ENCODE measurements at regions not wholly inside any gene's neighbourhood (a gene's known extent, or its start where the extent isn't known, plus 50 kb on each side); places are given as distances from the start of the nearest gene placed in this dataset.

DNA sequence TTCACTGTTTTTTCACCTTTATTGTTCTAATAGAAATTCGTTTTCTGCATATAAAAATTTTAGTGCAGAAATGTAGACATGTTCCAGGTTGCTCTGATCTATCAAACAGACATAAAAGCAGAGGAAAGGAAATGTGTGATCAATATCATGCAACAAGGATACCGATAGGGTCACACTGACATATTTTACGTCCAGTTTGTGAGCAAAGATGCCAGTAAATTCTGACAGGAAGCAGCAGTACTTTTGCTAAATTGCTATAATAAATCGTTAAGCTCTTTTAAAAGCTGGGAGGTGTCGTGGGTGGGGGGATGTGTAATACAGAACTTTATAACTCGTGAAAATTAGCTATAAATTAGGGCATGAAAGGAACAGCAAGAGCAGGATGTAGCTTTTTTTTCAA, 955.2 kb downstream of the BRINP3 start:
- Mint-ChIP-seq H3K4me1 (no peaks in the 10 kb centered on the region), H3K36me3 (no peaks in the 10 kb centered on the region), H3K9me3 (peaks cover 7 to 33% (median 23%) of the 10 kb centered on the region in 5 donors), H3K27ac (no peak overlapping the region), H3K4me3 (no peak overlapping the region), H3K27me3 (no peaks in the 10 kb centered on the region)
- Histone ChIP-seq H3K4me1 (ENCODE audit: insufficient read depth, low read length) (no peaks in the 10 kb centered on the region), H3K27me3 (ENCODE audit: insufficient read depth, low read length, poor library complexity, severe bottlenecking) (no peaks in the 10 kb centered on the region), H3K27ac (ENCODE audit: low read depth, low read length) (no peak overlapping the region), H3K4me3 (ENCODE audit: low read length) (no peak overlapping the region), H3K9me3 (ENCODE audit: low read length) (no peaks in the 10 kb centered on the region), H3K36me3 (ENCODE audit: insufficient read depth, low read length) (no peaks in the 10 kb centered on the region)
- ChIA-PET CTCF (no interaction called here), POLR2A (no interaction called here)
- DNase-seq: no peak

DNA sequence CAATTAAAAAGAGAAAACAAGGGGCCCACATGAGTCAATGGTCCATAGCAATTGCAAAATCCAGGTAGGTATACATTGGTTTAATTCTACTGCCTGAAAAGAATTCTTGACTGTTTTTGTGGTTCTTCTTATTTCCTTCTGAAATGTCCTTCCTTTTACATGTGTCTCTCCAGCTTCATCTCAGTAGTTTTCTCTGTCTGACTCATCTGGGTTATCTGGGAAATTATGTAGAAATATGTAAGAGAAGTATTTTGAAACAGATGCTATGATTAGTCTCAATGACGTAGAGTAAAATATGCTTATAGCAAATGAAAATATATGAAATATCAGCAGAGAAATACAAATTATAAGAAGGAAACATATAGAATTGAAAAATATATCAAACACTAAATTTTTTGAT, 953.2 kb downstream of the BRINP3 start:
- no peak overlapping the region for H3K27ac ChIP-seq (ENCODE audit: low read depth, low read length)
- Mint-ChIP-seq H3K4me3 (no peak overlapping the region), H3K9me3 (peaks cover 5 to 26% (median 17%) of the 10 kb centered on the region in 5 donors), H3K36me3 (no peaks in the 10 kb centered on the region), H3K4me1 (no peaks in the 10 kb centered on the region), H3K27me3 (no peaks in the 10 kb centered on the region), H3K27ac (no peak overlapping the region)
- DNase-seq: no peak
- H3K4me1 ChIP-seq (ENCODE audit: insufficient read depth, low read length): no peaks in the 10 kb centered on the region
- no peaks in the 10 kb centered on the region for H3K27me3 ChIP-seq (ENCODE audit: insufficient read depth, low read length, poor library complexity, severe bottlenecking)
- no peaks in the 10 kb centered on the region for H3K9me3 ChIP-seq (ENCODE audit: low read length)
- no peaks in the 10 kb centered on the region for H3K36me3 ChIP-seq (ENCODE audit: insufficient read depth, low read length)
- CTCF ChIA-PET: no interaction called here
- POLR2A ChIA-PET: no interaction called here
- no peak overlapping the region for H3K4me3 ChIP-seq (ENCODE audit: low read length)

DNA sequence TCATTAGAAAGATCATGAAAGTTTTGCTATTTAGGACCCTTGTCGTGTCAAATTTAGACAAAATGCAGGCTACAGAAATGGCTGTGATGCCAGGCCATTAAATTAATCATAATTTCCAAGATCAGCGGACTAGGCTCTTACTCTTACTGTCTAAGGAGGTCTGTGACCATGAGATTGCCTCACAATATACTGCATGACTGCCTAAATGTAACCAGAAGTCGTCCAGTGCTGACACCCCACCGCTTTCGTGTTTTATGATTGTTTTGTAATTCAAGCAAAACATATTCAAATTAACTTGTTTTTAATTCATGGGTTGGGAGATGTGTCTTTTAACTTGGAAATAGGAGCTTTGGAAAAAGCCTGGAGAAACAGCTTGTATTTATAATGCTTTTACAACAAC, 947.5 kb downstream of the BRINP3 start:
- Mint-ChIP-seq H3K4me3 (no peak overlapping the region), H3K36me3 (no peaks in the 10 kb centered on the region), H3K4me1 (no peaks in the 10 kb centered on the region), H3K9me3 (peaks cover 4 to 31% (median 11%) of the 10 kb centered on the region in 5 donors), H3K27me3 (no peaks in the 10 kb centered on the region), H3K27ac (no peak overlapping the region)
- ChIA-PET POLR2A (no interaction called here), CTCF (no interaction called here)
- no peaks in the 10 kb centered on the region for H3K9me3 ChIP-seq (ENCODE audit: low read length)
- DNase-seq: no peak
- no peaks in the 10 kb centered on the region for H3K27me3 ChIP-seq (ENCODE audit: insufficient read depth, low read length, poor library complexity, severe bottlenecking)
- no peak overlapping the region for H3K4me3 ChIP-seq (ENCODE audit: low read length)
- no peaks in the 10 kb centered on the region for H3K4me1 ChIP-seq (ENCODE audit: insufficient read depth, low read length)
- no peak overlapping the region for H3K27ac ChIP-seq (ENCODE audit: low read depth, low read length)
- H3K36me3 ChIP-seq (ENCODE audit: insufficient read depth, low read length): no peaks in the 10 kb centered on the region

DNA sequence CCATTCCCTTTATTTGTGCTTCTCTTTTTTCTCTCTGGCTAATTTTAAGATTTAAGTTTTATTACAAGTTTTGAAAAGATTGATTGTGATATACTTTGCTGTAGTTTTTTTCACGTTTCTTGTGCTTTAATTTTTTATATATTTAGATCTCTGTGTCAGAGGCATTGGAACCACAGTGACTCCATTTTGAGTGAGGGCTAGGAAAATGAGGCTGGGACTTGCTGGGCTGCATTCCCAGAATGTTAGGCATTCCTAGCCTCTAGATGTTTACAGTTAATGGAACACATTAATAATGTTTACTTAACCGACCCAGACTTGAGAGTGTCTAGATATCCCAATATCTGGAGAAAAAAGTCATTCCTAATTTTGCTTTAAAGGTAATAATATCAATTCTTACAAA, 939.4 kb downstream of the BRINP3 start:
- H3K9me3 Mint-ChIP-seq: peaks cover 3 to 29% (median 9%) of the 10 kb centered on the region in 5 donors
- no peak overlapping the region for H3K4me3 ChIP-seq (ENCODE audit: low read length)
- no peaks in the 10 kb centered on the region for H3K4me1 Mint-ChIP-seq

DNA sequence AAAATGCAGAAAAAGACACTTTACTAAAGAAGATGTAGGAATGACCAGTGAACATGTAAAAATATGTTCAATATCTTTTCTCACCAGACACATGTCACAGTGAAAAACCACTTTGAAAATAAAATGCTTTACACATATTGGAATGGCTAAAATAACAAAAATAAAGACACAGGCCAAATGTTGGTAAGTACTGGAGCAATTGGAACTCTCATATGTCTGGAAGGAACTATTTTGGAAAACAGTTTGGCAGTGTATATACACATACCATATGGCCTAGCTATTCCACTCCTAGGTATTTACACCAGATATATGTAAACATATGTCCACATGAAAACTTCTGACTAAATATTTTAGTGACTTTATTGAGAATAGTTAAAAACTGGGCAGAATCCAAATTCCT, 927.2 kb downstream of the BRINP3 start:
- H3K36me3 Mint-ChIP-seq: no peaks in the 10 kb centered on the region
- no peaks in the 10 kb centered on the region for H3K9me3 ChIP-seq (ENCODE audit: low read length)
- H3K9me3 Mint-ChIP-seq: peaks cover 0 to 35% (median 9%) of the 10 kb centered on the region in 5 donors
- H3K4me1 ChIP-seq (ENCODE audit: insufficient read depth, low read length): no peaks in the 10 kb centered on the region
- H3K4me3 Mint-ChIP-seq: no peak overlapping the region
- no peak overlapping the region for H3K27ac Mint-ChIP-seq
- ChIA-PET POLR2A (no interaction called here), CTCF (no interaction called here)
- H3K27me3 ChIP-seq (ENCODE audit: insufficient read depth, low read length, poor library complexity, severe bottlenecking): no peaks in the 10 kb centered on the region
- no peaks in the 10 kb centered on the region for H3K36me3 ChIP-seq (ENCODE audit: insufficient read depth, low read length)
- no peak overlapping the region for H3K4me3 ChIP-seq (ENCODE audit: low read length)
- DNase-seq: no peak
- H3K27me3 Mint-ChIP-seq: peaks cover 0 to 2% of the 10 kb centered on the region in 2 donors
- no peaks in the 10 kb centered on the region for H3K4me1 Mint-ChIP-seq
- no peak overlapping the region for H3K27ac ChIP-seq (ENCODE audit: low read depth, low read length)

More for the DNA sequence above, 939.4 kb downstream of the BRINP3 start:
- no peaks in the 10 kb centered on the region for H3K27me3 Mint-ChIP-seq
- POLR2A ChIA-PET: no interaction called here
- no peak overlapping the region for H3K4me3 Mint-ChIP-seq
- no peaks in the 10 kb centered on the region for H3K9me3 ChIP-seq (ENCODE audit: low read length)
- H3K4me1 ChIP-seq (ENCODE audit: insufficient read depth, low read length): no peaks in the 10 kb centered on the region
- H3K36me3 ChIP-seq (ENCODE audit: insufficient read depth, low read length): no peaks in the 10 kb centered on the region
- H3K27ac ChIP-seq (ENCODE audit: low read depth, low read length): no peak overlapping the region
- H3K36me3 Mint-ChIP-seq: no peaks in the 10 kb centered on the region
- no peak overlapping the region for H3K27ac Mint-ChIP-seq
- no peaks in the 10 kb centered on the region for H3K27me3 ChIP-seq (ENCODE audit: insufficient read depth, low read length, poor library complexity, severe bottlenecking)
- CTCF ChIA-PET: no interaction called here
- no peak for DNase-seq

DNA sequence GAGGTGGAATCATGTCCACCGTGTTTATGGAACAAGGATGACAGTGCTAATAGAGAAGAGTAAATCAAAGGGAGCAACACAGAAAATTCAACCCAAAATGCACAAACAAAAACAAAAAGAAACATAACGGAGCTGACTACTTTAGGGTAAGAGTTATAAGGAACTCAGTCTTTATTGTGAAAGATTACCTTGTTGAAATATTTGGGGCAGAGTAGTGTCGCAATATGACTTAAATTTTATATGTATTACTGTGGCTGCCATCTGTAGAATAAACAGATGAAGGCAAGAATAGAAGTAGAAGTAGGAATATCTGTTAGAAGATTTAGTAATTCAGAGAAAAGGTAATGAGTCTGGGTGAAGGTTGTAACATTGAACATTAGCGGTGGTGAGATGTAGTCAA, 913.9 kb downstream of the BRINP3 start:
- Histone ChIP-seq H3K4me3 (ENCODE audit: low read length) (no peak overlapping the region), H3K36me3 (ENCODE audit: insufficient read depth, low read length) (no peaks in the 10 kb centered on the region), H3K4me1 (ENCODE audit: insufficient read depth, low read length) (no peaks in the 10 kb centered on the region), H3K27me3 (ENCODE audit: insufficient read depth, low read length, poor library complexity, severe bottlenecking) (no peaks in the 10 kb centered on the region), H3K27ac (ENCODE audit: low read depth, low read length) (no peak overlapping the region), H3K9me3 (ENCODE audit: low read length) (no peaks in the 10 kb centered on the region)
- H3K9me3 Mint-ChIP-seq: peaks cover 0 to 31% (median 14%) of the 10 kb centered on the region in 5 donors
- CTCF ChIA-PET: no interaction called here
- H3K27me3 Mint-ChIP-seq: no peaks in the 10 kb centered on the region
- DNase-seq: no peak
- no peak overlapping the region for H3K4me3 Mint-ChIP-seq
- no peaks in the 10 kb centered on the region for H3K36me3 Mint-ChIP-seq
- H3K4me1 Mint-ChIP-seq: no peaks in the 10 kb centered on the region
- POLR2A ChIA-PET: no interaction called here
- no peak overlapping the region for H3K27ac Mint-ChIP-seq

DNA sequence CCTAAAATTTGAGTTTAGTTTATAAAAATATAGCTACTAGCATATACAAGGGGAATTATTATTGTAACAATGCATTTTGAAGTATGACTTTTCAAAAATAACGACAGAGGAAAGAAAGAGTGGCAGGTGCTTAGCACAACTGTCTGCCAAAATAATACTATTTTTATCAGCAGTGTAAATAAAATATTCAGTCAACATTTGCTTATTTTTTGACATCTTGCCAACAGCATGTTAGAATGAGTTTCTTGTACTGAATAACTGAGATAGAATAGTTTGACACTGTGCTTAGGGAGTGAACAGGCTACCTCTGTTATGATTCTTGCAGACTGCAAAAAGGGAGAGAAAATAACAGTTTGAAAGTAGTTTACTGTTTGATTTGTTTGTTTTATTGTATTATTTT, 909.8 kb downstream of the BRINP3 start:
- POLR2A ChIA-PET: no interaction called here
- no peak overlapping the region for H3K4me3 Mint-ChIP-seq
- H3K36me3 ChIP-seq (ENCODE audit: insufficient read depth, low read length): no peaks in the 10 kb centered on the region
- no peaks in the 10 kb centered on the region for H3K9me3 ChIP-seq (ENCODE audit: low read length)
- H3K27me3 Mint-ChIP-seq: no peaks in the 10 kb centered on the region
- H3K4me3 ChIP-seq (ENCODE audit: low read length): no peak overlapping the region
- DNase-seq: no peak
- no peaks in the 10 kb centered on the region for H3K36me3 Mint-ChIP-seq
- no peaks in the 10 kb centered on the region for H3K4me1 Mint-ChIP-seq
- no peaks in the 10 kb centered on the region for H3K4me1 ChIP-seq (ENCODE audit: insufficient read depth, low read length)
- no peak overlapping the region for H3K27ac ChIP-seq (ENCODE audit: low read depth, low read length)
- H3K27ac Mint-ChIP-seq: no peak overlapping the region
- peaks cover 6 to 22% (median 16%) of the 10 kb centered on the region in 5 donors for H3K9me3 Mint-ChIP-seq
- no peaks in the 10 kb centered on the region for H3K27me3 ChIP-seq (ENCODE audit: insufficient read depth, low read length, poor library complexity, severe bottlenecking)
- CTCF ChIA-PET: no interaction called here

DNA sequence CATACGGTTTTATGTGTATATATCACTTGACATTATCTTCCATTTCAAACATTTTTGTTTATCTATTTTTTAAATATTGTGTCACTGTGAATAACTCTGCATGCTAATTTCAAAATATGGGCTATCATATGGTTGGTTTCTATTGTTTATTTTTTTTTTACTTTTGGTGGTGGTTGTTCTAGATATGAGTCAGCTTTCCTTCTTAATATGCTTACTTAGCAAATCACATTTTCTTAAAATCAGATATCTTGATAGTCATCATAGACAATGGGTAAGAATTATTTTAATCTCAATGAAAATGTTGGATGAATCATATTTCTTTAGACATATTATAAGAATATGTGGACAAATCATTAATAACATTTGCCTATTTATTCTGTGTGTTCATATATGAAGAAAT, 881.5 kb downstream of the BRINP3 start:
- Histone ChIP-seq H3K27me3 (ENCODE audit: insufficient read depth, low read length, poor library complexity, severe bottlenecking) (no peaks in the 10 kb centered on the region), H3K36me3 (ENCODE audit: insufficient read depth, low read length) (no peaks in the 10 kb centered on the region), H3K4me1 (ENCODE audit: insufficient read depth, low read length) (no peaks in the 10 kb centered on the region), H3K27ac (ENCODE audit: low read depth, low read length) (no peak overlapping the region), H3K9me3 (ENCODE audit: low read length) (peaks cover 4% of the 10 kb centered on the region), H3K4me3 (ENCODE audit: low read length) (no peak overlapping the region)
- Mint-ChIP-seq H3K4me3 (no peak overlapping the region), H3K27ac (no peak overlapping the region), H3K27me3 (no peaks in the 10 kb centered on the region), H3K4me1 (no peaks in the 10 kb centered on the region), H3K36me3 (no peaks in the 10 kb centered on the region), H3K9me3 (peaks cover 0 to 27% (median 10%) of the 10 kb centered on the region in 5 donors)
- CTCF ChIA-PET: no interaction called here
- POLR2A ChIA-PET: no interaction called here
- DNase-seq: no peak

DNA sequence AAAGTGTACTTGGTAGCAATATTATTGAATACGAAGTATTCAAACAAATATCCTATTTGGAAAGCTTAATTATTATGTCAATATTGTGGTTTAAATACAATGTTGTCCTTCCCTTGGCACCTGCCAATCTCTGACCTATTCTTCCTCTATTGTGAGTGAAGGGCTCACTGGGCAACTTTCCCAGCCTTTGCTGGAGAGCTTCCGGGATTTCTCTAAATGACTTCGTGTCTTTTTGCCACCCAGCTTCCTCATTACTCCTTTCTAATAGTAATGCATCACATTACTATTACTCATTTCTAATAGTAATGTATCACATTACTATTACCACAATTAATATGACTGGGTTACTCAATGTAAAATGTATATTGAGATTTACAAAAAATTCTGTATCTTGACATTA, 880.6 kb downstream of the BRINP3 start:
- no peak for DNase-seq
- no peaks in the 10 kb centered on the region for H3K36me3 ChIP-seq (ENCODE audit: insufficient read depth, low read length)
- Mint-ChIP-seq H3K4me1 (no peaks in the 10 kb centered on the region), H3K27ac (no peak overlapping the region), H3K4me3 (no peak overlapping the region), H3K36me3 (no peaks in the 10 kb centered on the region), H3K9me3 (peaks cover 0 to 27% (median 10%) of the 10 kb centered on the region in 5 donors), H3K27me3 (no peaks in the 10 kb centered on the region)
- no peaks in the 10 kb centered on the region for H3K4me1 ChIP-seq (ENCODE audit: insufficient read depth, low read length)
- CTCF ChIA-PET: no interaction called here
- no peak overlapping the region for H3K27ac ChIP-seq (ENCODE audit: low read depth, low read length)
- H3K4me3 ChIP-seq (ENCODE audit: low read length): no peak overlapping the region
- H3K27me3 ChIP-seq (ENCODE audit: insufficient read depth, low read length, poor library complexity, severe bottlenecking): no peaks in the 10 kb centered on the region
- POLR2A ChIA-PET: no interaction called here
- peaks cover 4% of the 10 kb centered on the region for H3K9me3 ChIP-seq (ENCODE audit: low read length)
